ENCODE measurements at regions not wholly inside any gene's neighbourhood (a gene's known extent, or its start where the extent isn't known, plus 50 kb on each side); places are given as distances from the start of the nearest gene placed in this dataset.
A peak's percentile ranks its signal among the peaks of the same experiment; 100 is the strongest.

GRCh38 chr12:125193376-125194152, 128.3 kb downstream of the AACS start:
- no peak overlapping the region for H3K4me3 ChIP-seq (replicated peaks in 1 of 2; ENCODE audit: low read depth in 2 of 2, low read length in 2 of 2)
- DNase-seq (ENCODE audit: low read depth in 2 of 2), result no peak
- no peak for TF ChIP-seq CTCF (IDR thresholded peaks at IDR 0.05; ENCODE audit: low read depth, low read length)

- peak; percentile 16 to 55 for DNase-seq (ENCODE audit: low read depth in 2 of 2)
- no peak overlapping the region for H3K4me3 ChIP-seq (replicated peaks in 1 of 2; ENCODE audit: low read depth in 2 of 2, low read length in 2 of 2)
- no peak for TF ChIP-seq CTCF (IDR thresholded peaks at IDR 0.05; ENCODE audit: low read depth, low read length)
Observed at GRCh38 chr12:125194163-125194773, 129.0 kb downstream of the AACS start.

GRCh38 chr12:125194987-125195386, 129.8 kb downstream of the AACS start:
- no peak for TF ChIP-seq CTCF (IDR thresholded peaks at IDR 0.05; ENCODE audit: low read depth, low read length)
- H3K4me3 ChIP-seq (replicated peaks in 1 of 2; ENCODE audit: low read depth in 2 of 2, low read length in 2 of 2), result no peak overlapping the region
- DNase-seq (ENCODE audit: low read depth in 2 of 2), result no peak

- TF ChIP-seq CTCF (IDR thresholded peaks at IDR 0.05; ENCODE audit: low read depth, low read length), result no peak
- DNase-seq (ENCODE audit: low read depth in 2 of 2), result no peak
- no peak overlapping the region for H3K4me3 ChIP-seq (replicated peaks in 1 of 2; ENCODE audit: low read depth in 2 of 2, low read length in 2 of 2)
Observed at GRCh38 chr12:125197326-125197725, 132.1 kb downstream of the AACS start.

- H3K4me3 ChIP-seq (replicated peaks in 1 of 2; ENCODE audit: low read depth in 2 of 2, low read length in 2 of 2), result no peak overlapping the region
- DNase-seq (ENCODE audit: low read depth in 2 of 2), result no peak
- TF ChIP-seq CTCF (IDR thresholded peaks at IDR 0.05; ENCODE audit: low read depth, low read length), result no peak
Observed at GRCh38 chr12:125198652-125199051, 133.4 kb downstream of the AACS start.

- TF ChIP-seq CTCF (IDR thresholded peaks at IDR 0.05; ENCODE audit: low read depth, low read length), result no peak
- no peak overlapping the region for H3K4me3 ChIP-seq (replicated peaks in 1 of 2; ENCODE audit: low read depth in 2 of 2, low read length in 2 of 2)
- no peak for DNase-seq (ENCODE audit: low read depth in 2 of 2)
Observed at GRCh38 chr12:125201090-125201489, 135.9 kb downstream of the AACS start.

Measured in cardiac fibroblast (primary cell).